T-helper 2 cell (primary cell): ENCODE measurements at regions not wholly inside any gene's neighbourhood (a gene's known extent, or its start where the extent isn't known, plus 50 kb on each side); places are given as distances from the start of the nearest gene placed in this dataset.
"Not testable (repeated sequence)": the region's sequence is repeated elsewhere in the genome, so short reads cannot be mapped to it uniquely, and the experiment has no call there.

Experiments
- DNase-seq, 5 experiments: peaks; one replicate each; pipeline versions ENCODE4 v3.0.0 to v3.0.0-alpha.2; 2012 to 2022

- DNase-seq, result no peak
Measured at GRCh38 chr18:10604182-10604581, 78.4 kb downstream of the NAPG start.

- DNase-seq, result peak in 1 of 5 experiments; percentile 76
Measured at GRCh38 chr18:10606881-10607280, 81.1 kb downstream of the NAPG start.

- not testable (repeated sequence) for DNase-seq
Measured at GRCh38 chr18:10607332-10608248, 81.8 kb downstream of the NAPG start.

GRCh38 chr18:10608450-10608849, 82.6 kb downstream of the NAPG start:
- DNase-seq, result peak in 1 of 5 experiments; percentile 74

- peak in 1 of 5 experiments; percentile 55 for DNase-seq
Measured at GRCh38 chr18:10609046-10609445, 83.2 kb downstream of the NAPG start.

GRCh38 chr18:10613226-10613625, 87.4 kb downstream of the NAPG start:
- DNase-seq, result not testable (repeated sequence)

- DNase-seq, result not testable (repeated sequence)
Measured at GRCh38 chr18:10616714-10617113, 90.9 kb downstream of the NAPG start.

GRCh38 chr18:10618797-10619196, 93.0 kb downstream of the NAPG start:
- not testable (repeated sequence) for DNase-seq

- not testable (repeated sequence) for DNase-seq
Measured at GRCh38 chr18:10619280-10619679, 93.5 kb downstream of the NAPG start.

GRCh38 chr18:10619833-10620232, 94.0 kb downstream of the NAPG start:
- DNase-seq, result not testable (repeated sequence)
